ENCODE measurements at regions not wholly inside any gene's neighbourhood (a gene's known extent, or its start where the extent isn't known, plus 50 kb on each side); places are given as distances from the start of the nearest gene placed in this dataset.

DNA sequence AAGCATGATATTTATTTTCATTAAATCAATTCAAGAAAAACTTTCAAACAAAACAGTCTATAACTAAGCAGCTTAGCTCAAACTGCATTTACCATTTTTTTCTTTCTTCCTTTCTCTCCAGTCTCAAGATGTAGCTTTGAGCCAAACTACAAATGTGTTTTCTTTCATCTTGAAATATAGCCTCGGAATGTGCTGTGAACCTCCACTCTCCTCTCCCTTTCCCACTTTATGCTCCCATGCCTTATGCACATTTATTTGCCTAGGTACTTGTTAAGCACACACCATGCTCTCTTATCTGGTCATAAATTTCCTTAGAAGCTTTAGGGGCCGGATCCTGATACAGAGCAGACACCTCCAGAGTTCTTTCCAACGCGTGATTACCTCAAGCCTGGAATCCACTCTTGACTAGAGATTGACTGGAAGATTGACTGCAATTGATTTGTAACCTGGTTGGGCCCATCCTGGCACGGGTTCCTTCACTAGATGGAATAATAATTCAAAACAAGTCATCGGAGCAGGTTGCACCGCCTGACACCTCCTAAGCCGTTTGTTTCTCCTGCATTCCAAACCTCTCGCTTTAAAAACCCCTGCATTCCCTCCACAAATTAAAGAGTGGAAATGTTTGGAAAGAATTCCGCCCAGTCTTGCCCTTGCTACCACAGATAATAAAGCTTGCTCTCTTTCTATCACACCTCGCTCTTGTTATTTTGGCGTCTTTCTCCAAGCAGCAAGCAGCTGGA lies 344.7 kb downstream of the CHL1 start:
- TF ChIP-seq, protein P1, sequence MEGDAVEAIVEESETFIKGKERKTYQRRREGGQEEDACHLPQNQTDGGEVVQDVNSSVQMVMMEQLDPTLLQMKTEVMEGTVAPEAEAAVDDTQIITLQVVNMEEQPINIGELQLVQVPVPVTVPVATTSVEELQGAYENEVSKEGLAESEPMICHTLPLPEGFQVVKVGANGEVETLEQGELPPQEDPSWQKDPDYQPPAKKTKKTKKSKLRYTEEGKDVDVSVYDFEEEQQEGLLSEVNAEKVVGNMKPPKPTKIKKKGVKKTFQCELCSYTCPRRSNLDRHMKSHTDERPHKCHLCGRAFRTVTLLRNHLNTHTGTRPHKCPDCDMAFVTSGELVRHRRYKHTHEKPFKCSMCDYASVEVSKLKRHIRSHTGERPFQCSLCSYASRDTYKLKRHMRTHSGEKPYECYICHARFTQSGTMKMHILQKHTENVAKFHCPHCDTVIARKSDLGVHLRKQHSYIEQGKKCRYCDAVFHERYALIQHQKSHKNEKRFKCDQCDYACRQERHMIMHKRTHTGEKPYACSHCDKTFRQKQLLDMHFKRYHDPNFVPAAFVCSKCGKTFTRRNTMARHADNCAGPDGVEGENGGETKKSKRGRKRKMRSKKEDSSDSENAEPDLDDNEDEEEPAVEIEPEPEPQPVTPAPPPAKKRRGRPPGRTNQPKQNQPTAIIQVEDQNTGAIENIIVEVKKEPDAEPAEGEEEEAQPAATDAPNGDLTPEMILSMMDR (IDR thresholded peaks at IDR 0.05; ENCODE audit: poor library complexity): no peak
- TF ChIP-seq EZH2 (IDR thresholded peaks at IDR 0.05; ENCODE audit: borderline replicate concordance) (no peak), EZH2phosphoT487 (IDR thresholded peaks at IDR 0.05; ENCODE audit: low read depth, severe bottlenecking, unreplicated experiment) (no peak)
